RWPE1 (cell line): ENCODE measurements at regions not wholly inside any gene's neighbourhood (a gene's known extent, or its start where the extent isn't known, plus 50 kb on each side); places are given as distances from the start of the nearest gene placed in this dataset.
"Not testable (repeated sequence)": the region's sequence is repeated elsewhere in the genome, so short reads cannot be mapped to it uniquely, and the experiment has no call there.

Source experiments
- CTCF ChIA-PET: fragments of 350-600 bp; sonication (Branson Sonifier 250); formaldehyde crosslinking; extraction: SDS; loops from one replicate; lab custom pipeline; 2021; lab: Yijun Ruan, JAX
- POLR2A ChIA-PET: fragments of 400-600 bp; formaldehyde crosslinking; extraction: SDS; loops from one replicate; lab custom pipeline; 2020; ENCODE audit warnings: antibody characterized with exemption; ENCODE audit not compliant: low non-redundant PET; lab: Yijun Ruan, JAX
- DNase-seq: peaks from one replicate; pipeline ENCODE4 v3.0.0; 2012; ENCODE audit warnings: low spot score
- H3K27ac ChIP-seq: fragments of 450-650 bp; 2 replicates; pipeline ENCODE4 v1.5.1; 2017

DNA sequence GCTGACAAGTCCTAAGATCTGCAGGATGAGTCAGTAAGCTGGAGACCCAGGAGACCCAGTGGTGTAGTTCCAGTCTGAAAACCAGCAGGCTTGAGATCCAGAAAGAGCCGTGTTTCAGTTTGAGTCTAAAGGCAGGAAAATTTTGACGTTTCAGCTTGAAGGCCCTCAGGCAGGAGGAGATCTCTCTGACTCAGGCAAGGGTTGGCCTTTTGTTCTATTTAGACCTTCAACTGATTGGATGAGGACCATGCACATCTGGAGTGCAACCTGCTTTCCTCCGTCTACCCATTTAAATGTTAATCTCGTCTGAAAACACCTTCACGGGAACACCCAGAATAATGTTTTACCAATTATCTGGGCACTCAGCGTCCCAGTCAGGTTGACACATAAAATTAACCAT lies 69.5 kb downstream of the NPIPA7 start:
- POLR2A ChIA-PET, H3K27ac ChIP-seq, CTCF ChIA-PET, DNase-seq: not testable (repeated sequence)

- DNase-seq, H3K27ac ChIP-seq, POLR2A ChIA-PET, CTCF ChIA-PET: not testable (repeated sequence)
These were observed 70.8 kb downstream of the NPIPA7 start for GRCh38 chr16:16449712-16450237.

- H3K27ac ChIP-seq, POLR2A ChIA-PET, CTCF ChIA-PET, DNase-seq: not testable (repeated sequence)
These were observed 72.9 kb downstream of the NPIPA7 start for GRCh38 chr16:16451721-16452410.

DNA sequence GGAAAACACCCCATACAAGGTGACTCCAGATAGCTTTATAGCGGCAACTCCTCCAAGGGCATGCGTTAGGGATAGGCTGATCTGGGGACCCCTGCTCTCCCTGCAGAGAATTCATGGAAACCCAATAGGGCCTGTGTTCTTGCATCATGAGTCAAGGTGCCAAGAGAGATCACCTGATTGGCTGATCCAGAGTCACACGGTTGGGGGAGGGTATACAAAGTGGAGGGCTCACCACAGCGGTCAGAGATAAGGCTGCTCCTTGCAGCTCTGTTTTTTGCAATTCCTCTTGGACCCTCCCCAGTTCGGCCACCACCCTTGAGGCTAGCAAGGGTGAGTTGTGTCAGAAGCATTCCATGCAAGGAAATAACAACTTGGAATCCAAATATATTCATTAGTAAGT lies 79.6 kb downstream of the NPIPA7 start:
- POLR2A ChIA-PET, CTCF ChIA-PET, H3K27ac ChIP-seq, DNase-seq: not testable (repeated sequence)

- POLR2A ChIA-PET, result not testable (repeated sequence)
These were observed 84.9 kb downstream of the NPIPA7 start for GRCh38 chr16:16463792-16464191.

GRCh38 chr16:16488919-16489318 lies 110.0 kb downstream of the NPIPA7 start:
- DNase-seq, CTCF ChIA-PET, H3K27ac ChIP-seq, POLR2A ChIA-PET: not testable (repeated sequence)

More at GRCh38 chr16:16463792-16464191, 84.9 kb downstream of the NPIPA7 start:
- CTCF ChIA-PET, H3K27ac ChIP-seq, DNase-seq: not testable (repeated sequence)

DNA sequence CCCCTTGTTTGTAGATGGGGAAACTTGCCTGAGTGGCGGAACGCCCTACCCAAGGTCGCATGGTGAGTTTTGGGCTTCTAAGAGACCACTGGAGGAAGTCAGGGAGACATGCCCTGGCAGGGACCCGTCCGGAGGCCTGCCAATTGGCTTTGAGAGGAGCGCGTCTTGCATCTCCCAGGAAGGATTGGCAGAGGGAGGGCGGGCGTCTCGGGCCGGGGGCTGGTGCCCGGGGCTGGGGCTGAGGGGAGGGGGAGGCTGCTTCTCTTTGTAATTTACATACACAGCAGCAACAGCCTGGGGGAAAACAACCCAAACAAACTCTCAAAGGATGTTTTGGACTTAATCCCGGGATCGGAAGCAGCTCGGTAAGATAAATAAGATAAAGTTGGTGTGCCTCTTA lies 110.5 kb downstream of the NPIPA7 start:
- CTCF ChIA-PET, DNase-seq: not testable (repeated sequence)

GRCh38 chr16:16494114-16494513 lies 115.2 kb downstream of the NPIPA7 start:
- CTCF ChIA-PET, POLR2A ChIA-PET: not testable (repeated sequence)

More for the DNA sequence above, 110.5 kb downstream of the NPIPA7 start:
- H3K27ac ChIP-seq, POLR2A ChIA-PET: not testable (repeated sequence)

DNA sequence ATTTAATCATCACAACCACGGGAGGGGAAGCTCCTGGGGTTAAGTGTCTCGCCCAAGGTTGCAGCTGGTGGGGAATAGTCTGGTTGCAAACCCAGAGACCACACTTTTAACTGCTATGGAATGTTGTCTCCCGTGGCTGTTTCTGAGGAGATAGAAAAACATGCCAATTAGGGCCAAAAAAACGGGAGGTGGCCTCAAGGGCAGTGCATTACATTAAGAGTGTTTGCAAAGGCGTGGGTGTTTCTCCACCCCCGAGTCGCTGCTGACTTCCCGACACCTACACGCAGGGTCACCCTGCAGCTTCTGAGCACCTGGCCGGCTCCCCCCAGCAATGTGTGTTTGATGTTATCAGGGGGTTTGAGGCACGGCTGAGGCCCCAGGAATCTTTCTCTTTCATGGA lies 116.1 kb downstream of the NPIPA7 start:
- CTCF ChIA-PET, H3K27ac ChIP-seq, POLR2A ChIA-PET, DNase-seq: not testable (repeated sequence)

More at GRCh38 chr16:16494114-16494513, 115.2 kb downstream of the NPIPA7 start:
- not testable (repeated sequence) for DNase-seq, H3K27ac ChIP-seq

GRCh38 chr16:16499875-16500274 lies 120.9 kb downstream of the NPIPA7 start:
- H3K27ac ChIP-seq, POLR2A ChIA-PET, CTCF ChIA-PET, DNase-seq: not testable (repeated sequence)

- POLR2A ChIA-PET, CTCF ChIA-PET, H3K27ac ChIP-seq, DNase-seq: not testable (repeated sequence)
These were observed 128.1 kb downstream of the NPIPA7 start for GRCh38 chr16:16507041-16507440.

- POLR2A ChIA-PET, CTCF ChIA-PET, H3K27ac ChIP-seq, DNase-seq: not testable (repeated sequence)
These were observed 129.4 kb downstream of the NPIPA7 start for GRCh38 chr16:16508344-16508743.

DNA sequence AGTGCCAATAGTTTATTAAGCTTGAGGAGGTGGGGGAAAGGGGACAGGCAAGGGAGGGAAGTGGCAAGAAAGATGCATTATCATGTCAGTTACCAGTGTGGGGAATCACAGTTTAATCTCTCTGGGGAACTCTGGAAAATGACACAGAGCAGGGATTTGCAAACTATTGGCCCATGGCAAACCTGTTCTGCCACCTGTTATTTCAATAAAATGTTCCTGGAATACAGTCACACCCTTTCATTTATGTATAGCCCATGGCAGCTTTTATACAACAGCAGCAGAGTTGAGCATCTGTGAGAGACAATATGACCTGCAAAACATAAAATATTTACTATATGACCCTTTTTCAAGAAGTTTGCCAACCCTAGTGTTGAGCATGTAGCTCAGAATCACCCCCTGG lies 140.5 kb downstream of the NPIPA7 start:
- H3K27ac ChIP-seq, POLR2A ChIA-PET, CTCF ChIA-PET, DNase-seq: not testable (repeated sequence)

DNA sequence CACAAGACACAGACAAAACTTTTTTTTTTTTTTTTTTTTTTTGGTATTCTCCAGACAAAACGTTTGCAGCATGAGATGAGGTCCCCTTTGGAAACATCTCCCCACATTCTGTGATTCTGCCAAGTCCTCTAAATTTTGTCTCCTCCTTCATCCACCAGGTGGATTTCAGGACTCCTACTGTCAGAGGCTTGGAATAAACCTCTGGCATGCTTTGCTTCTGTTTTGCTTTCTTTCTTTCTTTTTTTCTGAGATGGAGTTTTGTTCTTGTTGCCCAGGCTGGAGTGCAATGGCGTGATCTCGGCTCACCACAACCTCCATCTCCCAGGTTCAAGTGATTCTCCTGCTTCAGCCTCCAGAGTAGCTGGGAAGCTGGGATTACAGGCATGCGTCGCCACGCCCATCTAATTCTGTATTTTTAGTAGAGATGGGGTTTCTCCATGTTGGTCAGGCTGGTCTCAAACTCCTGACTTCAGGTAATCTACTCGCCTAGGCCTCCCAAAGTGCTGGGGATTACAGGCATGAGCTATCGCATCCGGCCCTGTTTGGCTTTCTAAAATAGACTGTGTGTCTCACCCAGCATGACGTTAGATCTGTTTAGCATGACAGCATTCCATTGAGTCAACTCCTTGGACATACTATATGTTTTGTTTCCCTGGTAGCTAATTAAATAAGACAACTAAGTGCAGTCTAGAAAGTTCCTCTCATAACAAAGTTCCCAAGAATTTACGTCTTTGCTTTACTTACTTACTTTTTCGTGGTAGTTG lies 142.5 kb downstream of the NPIPA7 start:
- POLR2A ChIA-PET, H3K27ac ChIP-seq, DNase-seq, CTCF ChIA-PET: not testable (repeated sequence)

GRCh38 chr16:16526998-16527397 lies 148.1 kb downstream of the NPIPA7 start:
- CTCF ChIA-PET, DNase-seq, POLR2A ChIA-PET, H3K27ac ChIP-seq: not testable (repeated sequence)

DNA sequence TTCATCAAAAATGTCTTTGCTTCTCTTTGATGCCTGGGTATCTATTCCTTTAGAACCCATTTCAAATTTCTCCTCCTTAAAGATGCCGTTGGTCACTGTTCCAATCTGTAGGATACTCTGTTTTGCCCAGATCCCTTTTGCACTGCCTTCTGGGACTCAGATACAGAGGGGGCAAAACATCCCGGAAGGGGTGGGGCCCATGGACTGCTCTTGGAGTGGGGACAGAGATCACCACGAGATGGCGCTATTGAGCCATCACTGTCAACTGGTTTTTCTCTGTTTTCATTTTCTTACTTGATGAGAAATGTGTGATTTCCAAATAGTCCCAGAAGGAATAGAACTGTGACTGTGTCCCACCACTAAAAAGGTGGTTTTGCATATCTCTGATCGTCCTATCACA lies 151.8 kb downstream of the NPIPA7 start:
- POLR2A ChIA-PET, DNase-seq, H3K27ac ChIP-seq: not testable (repeated sequence)
- CTCF ChIA-PET, result interaction anchor here (0.6 kb wide), 1 partner anchor 459 kb away, joined by 3 read pairs; no protein-coding TSS in a partner anchor

- H3K27ac ChIP-seq, POLR2A ChIA-PET, DNase-seq, CTCF ChIA-PET: not testable (repeated sequence)
These were observed 156.6 kb downstream of the NPIPA7 start for GRCh38 chr16:16535565-16535964.
